Upper lobe of left lung (tissue), 4 donors: ENCODE measurements at regions not wholly inside any gene's neighbourhood (a gene's known extent, or its start where the extent isn't known, plus 50 kb on each side); places are given as distances from the start of the nearest gene placed in this dataset.

Source experiments
- EP300 ChIP-seq, 4 donors: sonication (generic); formaldehyde crosslinking; IDR thresholded peaks; one replicate each; pipeline ENCODE4 v1.5.1; 2017; ENCODE audit warnings: antibody characterized with exemption in 4 of 4, control low read depth in 2 of 4
- POLR2A ChIP-seq, 4 donors: fragments of 450-650 bp; IDR thresholded peaks; one replicate each; pipeline ENCODE4 v1.5.1; 2016 to 2017; ENCODE audit warnings: antibody characterized with exemption in 4 of 4, mild to moderate bottlenecking in 2 of 4
- POLR2AphosphoS5 ChIP-seq, 2 donors: sonication (generic); formaldehyde crosslinking; IDR thresholded peaks; one replicate each; pipeline ENCODE4 v1.5.1; 2017; ENCODE audit warnings: antibody characterized with exemption in 2 of 2
- TF ChIP-seq, protein P1 (sequence below), 6 experiments: fragments of 450-650 bp in 4 of 6; fragments of 200-600 bp in 2 of 6; sonication (generic) in 2 of 6; IDR thresholded peaks; one replicate each; pipeline ENCODE4 v1.5.1; 2016 to 2019; ENCODE audit warnings: antibody characterized with exemption in 6 of 6

DNA sequence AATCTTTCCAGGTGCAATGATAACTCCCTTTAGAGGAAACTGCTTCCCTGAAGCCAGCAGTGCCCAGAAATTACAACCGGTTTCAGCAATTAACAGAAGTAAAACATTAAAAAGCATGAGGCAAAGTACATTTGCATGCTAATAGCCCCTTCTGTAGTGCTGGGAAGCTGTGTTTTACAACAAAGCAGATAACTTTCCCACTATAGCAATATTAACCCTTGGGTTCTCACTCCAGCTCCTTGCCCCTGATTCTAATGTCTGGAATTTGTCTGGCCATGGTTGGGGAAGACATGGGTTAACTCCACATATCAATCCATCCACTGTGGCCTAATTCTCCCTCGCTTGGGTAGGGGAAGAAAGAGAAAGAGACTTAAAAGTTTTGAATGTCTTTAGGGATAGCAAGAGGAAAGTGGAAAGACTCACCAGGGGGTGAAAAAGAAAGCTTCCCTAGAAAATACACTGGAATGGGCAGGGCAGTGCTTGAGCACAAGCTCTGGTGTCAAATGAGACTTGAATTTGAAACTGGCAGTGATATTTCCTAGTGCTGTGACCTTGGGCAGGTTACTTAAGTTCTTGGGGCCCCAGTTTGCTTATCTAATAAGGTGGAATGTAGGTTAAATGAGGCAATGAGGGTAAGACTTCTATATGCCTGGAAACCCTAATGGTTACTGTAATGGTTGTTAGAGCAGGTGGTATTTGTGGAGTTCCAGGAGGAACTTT lies 102.0 kb downstream of the SOX9 start:
- no peak for TF ChIP-seq EP300 (IDR thresholded peaks at IDR 0.05)
- TF ChIP-seq, protein P1, sequence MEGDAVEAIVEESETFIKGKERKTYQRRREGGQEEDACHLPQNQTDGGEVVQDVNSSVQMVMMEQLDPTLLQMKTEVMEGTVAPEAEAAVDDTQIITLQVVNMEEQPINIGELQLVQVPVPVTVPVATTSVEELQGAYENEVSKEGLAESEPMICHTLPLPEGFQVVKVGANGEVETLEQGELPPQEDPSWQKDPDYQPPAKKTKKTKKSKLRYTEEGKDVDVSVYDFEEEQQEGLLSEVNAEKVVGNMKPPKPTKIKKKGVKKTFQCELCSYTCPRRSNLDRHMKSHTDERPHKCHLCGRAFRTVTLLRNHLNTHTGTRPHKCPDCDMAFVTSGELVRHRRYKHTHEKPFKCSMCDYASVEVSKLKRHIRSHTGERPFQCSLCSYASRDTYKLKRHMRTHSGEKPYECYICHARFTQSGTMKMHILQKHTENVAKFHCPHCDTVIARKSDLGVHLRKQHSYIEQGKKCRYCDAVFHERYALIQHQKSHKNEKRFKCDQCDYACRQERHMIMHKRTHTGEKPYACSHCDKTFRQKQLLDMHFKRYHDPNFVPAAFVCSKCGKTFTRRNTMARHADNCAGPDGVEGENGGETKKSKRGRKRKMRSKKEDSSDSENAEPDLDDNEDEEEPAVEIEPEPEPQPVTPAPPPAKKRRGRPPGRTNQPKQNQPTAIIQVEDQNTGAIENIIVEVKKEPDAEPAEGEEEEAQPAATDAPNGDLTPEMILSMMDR (IDR thresholded peaks at IDR 0.05) = no peak
- TF ChIP-seq POLR2AphosphoS5 (IDR thresholded peaks at IDR 0.05) = no peak
- TF ChIP-seq POLR2A (IDR thresholded peaks at IDR 0.05) = no peak
